Body of pancreas (tissue), 4 donors: ENCODE measurements at regions not wholly inside any gene's neighbourhood (a gene's known extent, or its start where the extent isn't known, plus 50 kb on each side); places are given as distances from the start of the nearest gene placed in this dataset.

Experiments
- ATAC-seq: fragments of 150-250 bp; one replicate; pipeline ENCODE4 v1.9.1; 2016
- DNase-seq, 4 donors: peaks; one replicate each; pipeline ENCODE4 v3.0.0-alpha.2; 2019
- H3K27ac ChIP-seq, 4 donors: fragments of 200-600 bp; sonication (generic); 1 replicate in 3 of 4; 2 replicates in 1 of 4; pipeline versions ENCODE4 v1.5.1 to v1.6.1; 2016 to 2019; ENCODE audit warnings: mild to moderate bottlenecking in 1 of 4, mixed read lengths in 1 of 4, moderate library complexity in 1 of 4
- H3K27me3 ChIP-seq, 2 donors: fragments of 200-600 bp; sonication (generic); one replicate each; pipeline ENCODE4 v1.6.0; 2016; ENCODE audit warnings: mild to moderate bottlenecking in 1 of 2
- H3K36me3 ChIP-seq, 2 donors: fragments of 200-600 bp; sonication (generic); replicated peaks in 1 of 2; 2 replicates each; pipeline ENCODE4 v1.5.1; 2016; ENCODE audit warnings: low read depth in 2 of 2; ENCODE audit not compliant: insufficient read depth in 1 of 2
- H3K4me1 ChIP-seq: fragments of 200-600 bp; sonication (generic); one replicate; pipeline ENCODE4 v1.6.0; 2016
- H3K4me3 ChIP-seq, 2 donors: fragments of 200-600 bp; sonication (generic); 1 replicate in 1 of 2; 2 replicates in 1 of 2; pipeline ENCODE4 v1.5.1; 2016 to 2019
- H3K9me3 ChIP-seq, 3 donors: fragments of 200-600 bp; sonication (generic); 1 replicate in 2 of 3; 2 replicates in 1 of 3; pipeline ENCODE4 v1.5.1; 2016
- CTCF ChIP-seq, 7 experiments: fragments of 450-650 bp in 4 of 7; fragments of 200-600 bp in 3 of 7; sonication (generic) in 3 of 7; IDR thresholded peaks; one replicate each; pipeline ENCODE4 v1.5.1; 2016 to 2019; ENCODE audit warnings: antibody characterized with exemption in 7 of 7
- POLR2A ChIP-seq, 3 donors: fragments of 450-650 bp; IDR thresholded peaks; one replicate each; pipeline ENCODE4 v1.6.1; 2016; ENCODE audit warnings: antibody characterized with exemption in 3 of 3, mild to moderate bottlenecking in 2 of 3
- WGBS, 2 donors: methylation state at CpG; one replicate each; pipeline ENCODE4 v1.1.5; 2017; 5-methylcytosine and 5-hydroxymethylcytosine counted together
- intact Hi-C: fragments of 100-400 bp; cut with DNase I; formaldehyde crosslinking; loops from one replicate; pipeline ENCODE4 v1.15.1; 2023

- Histone ChIP-seq H3K27me3 (no peaks in the 10 kb centered on the region), H3K9me3 (no peaks in the 10 kb centered on the region), H3K4me3 (no peak overlapping the region), H3K27ac (no peak overlapping the region), H3K4me1 (no peaks in the 10 kb centered on the region), H3K36me3 (no peaks in the 10 kb centered on the region)
- 52 to 53% methylated on average over 1 of the region's 1 CpG for WGBS, 2 donors
- DNase-seq (no peak), ATAC-seq (no peak)
- no peak for TF ChIP-seq CTCF (IDR thresholded peaks at IDR 0.05)
- no peak for TF ChIP-seq POLR2A (IDR thresholded peaks at IDR 0.05)
- intact Hi-C loops, result no loop called here
These were observed 555.3 kb downstream of the IGSF11 start for GRCh38 chr3:118479376-118479775.

- H3K27ac ChIP-seq, result no peak overlapping the region
- H3K27me3 ChIP-seq, result no peaks in the 10 kb centered on the region
- no peak overlapping the region for H3K4me3 ChIP-seq
- H3K36me3 ChIP-seq, result no peaks in the 10 kb centered on the region
- no peaks in the 10 kb centered on the region for H3K9me3 ChIP-seq
- 36 to 46% methylated on average over 4 of the region's 4 CpGs for WGBS, 2 donors
- ATAC-seq (no peak), DNase-seq (no peak)
- no peak for TF ChIP-seq CTCF (IDR thresholded peaks at IDR 0.05)
- no peak for TF ChIP-seq POLR2A (IDR thresholded peaks at IDR 0.05)
- intact Hi-C loops, result no loop called here
- no peaks in the 10 kb centered on the region for H3K4me1 ChIP-seq
These were observed 554.4 kb downstream of the IGSF11 start for GRCh38 chr3:118480101-118480860.

DNA sequence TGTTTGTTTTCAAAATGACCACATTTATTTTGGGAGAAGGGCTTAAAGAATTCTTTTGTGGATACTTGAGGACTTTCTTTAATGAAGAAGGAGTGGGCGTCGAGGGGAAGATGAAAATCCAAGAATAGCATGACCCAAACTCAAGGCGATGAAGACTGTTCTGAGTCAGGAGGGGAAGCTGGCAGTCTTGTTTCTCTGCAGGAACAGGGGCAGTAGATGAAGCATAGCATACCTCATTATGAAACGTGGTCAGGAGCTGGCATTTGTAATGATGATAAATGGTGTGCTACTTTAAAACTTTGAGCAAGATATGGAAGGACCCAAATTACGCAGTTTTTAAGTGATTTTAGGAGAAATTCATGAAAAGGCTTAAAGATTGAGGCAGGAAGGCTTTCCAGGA lies 549.0 kb downstream of the IGSF11 start:
- DNase-seq (no peak), ATAC-seq (no peak)
- Histone ChIP-seq H3K36me3 (no peaks in the 10 kb centered on the region), H3K4me1 (no peaks in the 10 kb centered on the region), H3K9me3 (no peaks in the 10 kb centered on the region), H3K4me3 (no peak overlapping the region), H3K27ac (no peak overlapping the region), H3K27me3 (no peaks in the 10 kb centered on the region)
- TF ChIP-seq CTCF (IDR thresholded peaks at IDR 0.05) (no peak), POLR2A (IDR thresholded peaks at IDR 0.05) (no peak)
- intact Hi-C loops, result no loop called here
- WGBS, 2 donors, result 54 to 64% methylated on average over 5 of the region's 5 CpGs

DNA sequence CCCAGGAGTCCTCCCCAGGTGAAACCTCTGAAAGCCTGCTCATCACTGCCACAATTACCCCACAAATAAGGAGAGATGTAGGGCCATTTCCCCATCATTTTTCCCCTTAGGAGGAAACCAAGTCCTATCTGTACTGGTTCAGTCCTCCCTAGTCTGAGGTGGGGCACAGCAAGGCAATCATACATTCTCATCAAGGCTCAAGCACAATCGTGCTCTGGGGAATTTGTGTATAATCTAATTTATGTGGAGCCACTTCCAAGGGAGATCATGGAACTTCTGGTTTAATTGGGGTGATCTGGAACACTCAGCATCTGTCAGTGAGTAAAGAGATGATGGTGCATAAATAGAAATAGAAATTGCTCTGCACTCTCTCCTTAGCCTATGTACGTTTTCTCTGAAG lies 546.9 kb downstream of the IGSF11 start:
- 42 to 55% methylated on average over 2 of the region's 2 CpGs for WGBS, 2 donors
- intact Hi-C loops, result no loop called here
- peaks cover 0 to 7% (median 0%) of the 10 kb centered on the region in 3 donors for H3K9me3 ChIP-seq
- no peak overlapping the region for H3K27ac ChIP-seq
- TF ChIP-seq CTCF (IDR thresholded peaks at IDR 0.05) (no peak), POLR2A (IDR thresholded peaks at IDR 0.05) (no peak)
- H3K36me3 ChIP-seq, result no peaks in the 10 kb centered on the region
- no peaks in the 10 kb centered on the region for H3K27me3 ChIP-seq
- H3K4me3 ChIP-seq, result no peak overlapping the region
- no peaks in the 10 kb centered on the region for H3K4me1 ChIP-seq
- DNase-seq (no peak), ATAC-seq (no peak)

DNA sequence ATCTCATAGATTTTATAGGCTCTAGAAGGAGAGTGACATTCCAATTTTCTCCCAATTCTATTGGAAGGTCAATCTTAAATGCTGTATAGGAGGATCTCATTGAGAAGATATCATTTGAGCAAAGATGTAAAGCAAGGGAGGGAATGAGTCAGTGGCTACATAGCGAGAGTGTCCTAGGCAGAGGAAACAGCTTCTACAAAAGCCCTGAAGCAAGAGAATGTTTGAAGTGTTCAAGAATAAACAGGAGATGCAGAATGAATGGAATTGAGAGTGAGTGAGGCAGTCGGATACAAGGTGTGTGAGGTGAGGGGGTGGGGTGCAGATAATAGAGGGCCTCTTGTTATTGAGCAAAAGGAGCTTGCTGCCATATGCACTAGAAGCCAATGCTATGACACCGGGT lies 545.9 kb downstream of the IGSF11 start:
- no peak overlapping the region for H3K4me3 ChIP-seq
- no peak for ATAC-seq
- no peak overlapping the region for H3K27ac ChIP-seq
- H3K27me3 ChIP-seq, result no peaks in the 10 kb centered on the region
- intact Hi-C loops, result no loop called here
- WGBS, 2 donors, result 17 to 19% methylated on average over 2 to 3 of the region's 3 CpGs
- no peak for DNase-seq
- H3K4me1 ChIP-seq, result no peaks in the 10 kb centered on the region
- H3K9me3 ChIP-seq, result peaks cover 0 to 7% (median 0%) of the 10 kb centered on the region in 3 donors
- no peaks in the 10 kb centered on the region for H3K36me3 ChIP-seq
- TF ChIP-seq CTCF (IDR thresholded peaks at IDR 0.05) (no peak), POLR2A (IDR thresholded peaks at IDR 0.05) (no peak)
